Osteoblast (primary cell): ENCODE measurements at regions not wholly inside any gene's neighbourhood (a gene's known extent, or its start where the extent isn't known, plus 50 kb on each side); places are given as distances from the start of the nearest gene placed in this dataset.

Experiments
- DNase-seq: peaks from one replicate; pipeline ENCODE4 v3.0.0; 2011; ENCODE audit warnings: low spot score, mixed read lengths; ENCODE audit not compliant: insufficient read length; ENCODE audit errors: missing footprints
- H2AFZ ChIP-seq: 2 replicates; pipeline ENCODE4 v1.6.0; 2011; ENCODE audit warnings: mild to moderate bottlenecking, low read length
- H3K27ac ChIP-seq: 2 replicates; pipeline ENCODE4 v1.5.1; 2011; ENCODE audit warnings: mild to moderate bottlenecking, low read depth, low read length, moderate library complexity
- H3K27me3 ChIP-seq: 2 replicates; pipeline ENCODE4 v1.6.0; 2012; ENCODE audit warnings: mild to moderate bottlenecking, control low read depth, inconsistent platforms, low read length, moderate library complexity; ENCODE audit not compliant: insufficient read depth
- H3K36me3 ChIP-seq: 2 replicates; pipeline ENCODE4 v1.5.1; 2011; ENCODE audit warnings: mild to moderate bottlenecking, low read length, control low read depth, moderate library complexity; ENCODE audit not compliant: insufficient read depth
- H3K4me1 ChIP-seq: 2 replicates; pipeline ENCODE4 v1.5.1; 2011; ENCODE audit warnings: mild to moderate bottlenecking, low read length, control low read depth, moderate library complexity; ENCODE audit not compliant: insufficient read depth
- H3K4me2 ChIP-seq: 2 replicates; pipeline ENCODE4 v1.6.0; 2011; ENCODE audit warnings: mild to moderate bottlenecking, low read length; ENCODE audit not compliant: insufficient read depth
- H3K4me3 ChIP-seq: fragments of 200-600 bp; sonication (generic); 3 replicates; pipeline ENCODE4 v1.5.1; 2012; ENCODE audit warnings: mild to moderate bottlenecking, low read length, inconsistent platforms; ENCODE audit not compliant: insufficient read depth
- H3K79me2 ChIP-seq: 2 replicates; pipeline ENCODE4 v1.6.0; 2012; ENCODE audit warnings: mild to moderate bottlenecking, low read length, control low read depth, inconsistent platforms; ENCODE audit not compliant: insufficient read depth
- H3K9me3 ChIP-seq: 2 replicates; pipeline ENCODE4 v1.5.1; 2011; ENCODE audit warnings: low read depth, low read length, control low read depth
- H4K20me1 ChIP-seq: 2 replicates; pipeline ENCODE4 v1.6.0; 2012; ENCODE audit warnings: mild to moderate bottlenecking, low read length, control low read depth; ENCODE audit not compliant: insufficient read depth
- TF ChIP-seq, protein P1 (sequence below): IDR thresholded peaks from 2 replicates; pipeline ENCODE4 v1.5.1; 2011; ENCODE audit warnings: mild to moderate bottlenecking, low read depth, low read length, moderate library complexity; ENCODE audit errors: extremely low read depth

- no peak overlapping the region for H3K27ac ChIP-seq
- no peak overlapping the region for H2AFZ ChIP-seq
- no peak for DNase-seq
- no peaks in the 10 kb centered on the region for H3K79me2 ChIP-seq
- no peak overlapping the region for H3K4me3 ChIP-seq
- TF ChIP-seq, protein P1, sequence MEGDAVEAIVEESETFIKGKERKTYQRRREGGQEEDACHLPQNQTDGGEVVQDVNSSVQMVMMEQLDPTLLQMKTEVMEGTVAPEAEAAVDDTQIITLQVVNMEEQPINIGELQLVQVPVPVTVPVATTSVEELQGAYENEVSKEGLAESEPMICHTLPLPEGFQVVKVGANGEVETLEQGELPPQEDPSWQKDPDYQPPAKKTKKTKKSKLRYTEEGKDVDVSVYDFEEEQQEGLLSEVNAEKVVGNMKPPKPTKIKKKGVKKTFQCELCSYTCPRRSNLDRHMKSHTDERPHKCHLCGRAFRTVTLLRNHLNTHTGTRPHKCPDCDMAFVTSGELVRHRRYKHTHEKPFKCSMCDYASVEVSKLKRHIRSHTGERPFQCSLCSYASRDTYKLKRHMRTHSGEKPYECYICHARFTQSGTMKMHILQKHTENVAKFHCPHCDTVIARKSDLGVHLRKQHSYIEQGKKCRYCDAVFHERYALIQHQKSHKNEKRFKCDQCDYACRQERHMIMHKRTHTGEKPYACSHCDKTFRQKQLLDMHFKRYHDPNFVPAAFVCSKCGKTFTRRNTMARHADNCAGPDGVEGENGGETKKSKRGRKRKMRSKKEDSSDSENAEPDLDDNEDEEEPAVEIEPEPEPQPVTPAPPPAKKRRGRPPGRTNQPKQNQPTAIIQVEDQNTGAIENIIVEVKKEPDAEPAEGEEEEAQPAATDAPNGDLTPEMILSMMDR, result no peak
- H4K20me1 ChIP-seq, result no peaks in the 10 kb centered on the region
- H3K4me2 ChIP-seq, result no peak overlapping the region
- H3K4me1 ChIP-seq, result no peaks in the 10 kb centered on the region
- H3K36me3 ChIP-seq, result no peaks in the 10 kb centered on the region
- H3K27me3 ChIP-seq, result no peaks in the 10 kb centered on the region
- no peaks in the 10 kb centered on the region for H3K9me3 ChIP-seq
Measured at GRCh38 chr11:24060125-24060524, 436.7 kb upstream of the LUZP2 start.

DNA sequence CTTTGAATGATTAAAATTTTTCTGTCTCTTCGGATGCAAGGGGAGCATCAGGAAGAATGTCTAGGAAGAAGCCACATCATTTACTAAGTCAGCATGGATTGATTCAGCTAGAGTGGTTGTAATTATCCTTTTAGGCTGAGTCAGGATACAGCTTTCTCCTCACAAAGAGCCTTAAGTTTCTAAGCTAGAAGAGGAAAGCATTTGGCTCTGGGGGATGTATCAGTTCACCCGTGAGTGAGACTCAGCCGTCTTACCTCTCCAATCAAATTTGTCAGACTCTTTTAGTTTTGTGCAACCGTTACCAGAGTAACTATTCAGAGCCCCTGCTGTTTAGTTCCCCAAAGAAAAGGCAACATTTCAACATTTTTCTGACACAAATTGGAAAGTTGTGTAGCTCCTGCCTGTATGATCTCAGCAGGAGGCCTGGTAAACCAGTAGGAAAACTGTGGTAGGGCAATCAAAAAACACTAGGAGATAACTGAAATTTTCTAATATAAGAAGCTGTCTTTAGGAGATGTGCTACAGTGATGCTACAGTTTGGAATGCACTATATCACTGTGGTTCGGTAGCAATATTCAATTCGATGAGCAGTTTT lies 432.4 kb upstream of the LUZP2 start:
- H3K27me3 ChIP-seq, result no peaks in the 10 kb centered on the region
- no peaks in the 10 kb centered on the region for H3K4me1 ChIP-seq
- no peak overlapping the region for H2AFZ ChIP-seq
- H3K4me3 ChIP-seq, result no peak overlapping the region
- no peaks in the 10 kb centered on the region for H3K79me2 ChIP-seq
- TF ChIP-seq, protein P1, result no peak
- no peaks in the 10 kb centered on the region for H4K20me1 ChIP-seq
- H3K27ac ChIP-seq, result no peak overlapping the region
- no peaks in the 10 kb centered on the region for H3K36me3 ChIP-seq
- no peak for DNase-seq
- no peaks in the 10 kb centered on the region for H3K9me3 ChIP-seq
- H3K4me2 ChIP-seq, result no peak overlapping the region

GRCh38 chr11:24068197-24068596 lies 428.7 kb upstream of the LUZP2 start:
- H3K9me3 ChIP-seq, result no peaks in the 10 kb centered on the region
- no peaks in the 10 kb centered on the region for H4K20me1 ChIP-seq
- H3K79me2 ChIP-seq, result no peaks in the 10 kb centered on the region
- no peak overlapping the region for H2AFZ ChIP-seq
- no peak overlapping the region for H3K4me3 ChIP-seq
- DNase-seq, result no peak
- H3K4me2 ChIP-seq, result no peak overlapping the region
- no peaks in the 10 kb centered on the region for H3K27me3 ChIP-seq
- H3K36me3 ChIP-seq, result no peaks in the 10 kb centered on the region
- TF ChIP-seq, protein P1, result no peak
- H3K4me1 ChIP-seq, result no peaks in the 10 kb centered on the region
- no peak overlapping the region for H3K27ac ChIP-seq

GRCh38 chr11:24070435-24070834 lies 426.4 kb upstream of the LUZP2 start:
- Histone ChIP-seq H3K27ac (no peak overlapping the region), H2AFZ (no peak overlapping the region), H4K20me1 (no peaks in the 10 kb centered on the region), H3K4me3 (no peak overlapping the region), H3K79me2 (no peaks in the 10 kb centered on the region), H3K27me3 (no peaks in the 10 kb centered on the region), H3K4me1 (no peaks in the 10 kb centered on the region), H3K36me3 (no peaks in the 10 kb centered on the region), H3K9me3 (no peaks in the 10 kb centered on the region), H3K4me2 (no peak overlapping the region)
- TF ChIP-seq, protein P1, result no peak
- no peak for DNase-seq
